Osteocyte (in vitro differentiated cells): ENCODE measurements at regions not wholly inside any gene's neighbourhood (a gene's known extent, or its start where the extent isn't known, plus 50 kb on each side); places are given as distances from the start of the nearest gene placed in this dataset.

Source experiments
- DNase-seq: peaks from one replicate; pipeline ENCODE4 v3.0.0; 2021; ENCODE audit warnings: mixed read lengths; ENCODE audit not compliant: unreplicated experiment; ENCODE audit errors: extremely low spot score
- H3K27ac Mint-ChIP-seq: one replicate; pipeline ENCODE4 v1.8.0; 2021; ENCODE audit warnings: mild to moderate bottlenecking, mixed read lengths; ENCODE audit not compliant: unreplicated experiment
- H3K27me3 Mint-ChIP-seq: one replicate; pipeline ENCODE4 v1.8.0; 2021; ENCODE audit warnings: mixed read lengths; ENCODE audit not compliant: unreplicated experiment
- H3K36me3 Mint-ChIP-seq: one replicate; pipeline ENCODE4 v1.8.0; 2021; ENCODE audit warnings: mixed read lengths; ENCODE audit not compliant: unreplicated experiment
- H3K4me1 Mint-ChIP-seq: one replicate; pipeline ENCODE4 v1.8.0; 2021; ENCODE audit warnings: mixed read lengths; ENCODE audit not compliant: unreplicated experiment
- H3K4me3 Mint-ChIP-seq: one replicate; pipeline ENCODE4 v1.8.0; 2021; ENCODE audit warnings: mild to moderate bottlenecking, moderate library complexity, mixed read lengths; ENCODE audit not compliant: unreplicated experiment
- H3K9me3 Mint-ChIP-seq: one replicate; pipeline ENCODE4 v1.8.0; 2021; ENCODE audit warnings: mixed read lengths; ENCODE audit not compliant: unreplicated experiment
- CTCF ChIP-seq: fragments of 200-600 bp; sonication (generic); IDR thresholded peaks from 2 replicates; pipeline ENCODE4 v1.5.0; 2021; ENCODE audit warnings: antibody characterized with exemption, mild to moderate bottlenecking, moderate library complexity

GRCh38 chr1:71184410-71184809 is 103.6 kb upstream of the ZRANB2 start:
- no peaks in the 10 kb centered on the region for H3K4me1 Mint-ChIP-seq
- no peaks in the 10 kb centered on the region for H3K9me3 Mint-ChIP-seq
- no peak for TF ChIP-seq CTCF
- H3K27ac Mint-ChIP-seq: no peak overlapping the region
- DNase-seq: no peak
- no peaks in the 10 kb centered on the region for H3K27me3 Mint-ChIP-seq
- H3K36me3 Mint-ChIP-seq: no peaks in the 10 kb centered on the region
- H3K4me3 Mint-ChIP-seq: no peak overlapping the region

GRCh38 chr1:71179997-71180396 is 99.2 kb upstream of the ZRANB2 start:
- TF ChIP-seq CTCF: no peak
- H3K4me1 Mint-ChIP-seq: no peaks in the 10 kb centered on the region
- H3K27ac Mint-ChIP-seq: no peak overlapping the region
- DNase-seq: no peak
- no peaks in the 10 kb centered on the region for H3K36me3 Mint-ChIP-seq
- H3K27me3 Mint-ChIP-seq: peaks cover 2% of the 10 kb centered on the region
- H3K4me3 Mint-ChIP-seq: no peak overlapping the region
- no peaks in the 10 kb centered on the region for H3K9me3 Mint-ChIP-seq

- Mint-ChIP-seq H3K36me3 (no peaks in the 10 kb centered on the region), H3K9me3 (no peaks in the 10 kb centered on the region), H3K4me3 (no peak overlapping the region), H3K27ac (no peak overlapping the region), H3K27me3 (no peaks in the 10 kb centered on the region), H3K4me1 (no peaks in the 10 kb centered on the region)
- TF ChIP-seq CTCF: no peak
- no peak for DNase-seq
These were observed 90.1 kb upstream of the ZRANB2 start for GRCh38 chr1:71170925-71171324.

GRCh38 chr1:71167505-71167904 is 86.7 kb upstream of the ZRANB2 start:
- DNase-seq: no peak
- Mint-ChIP-seq H3K27me3 (no peaks in the 10 kb centered on the region), H3K4me1 (no peaks in the 10 kb centered on the region), H3K9me3 (no peaks in the 10 kb centered on the region), H3K36me3 (no peaks in the 10 kb centered on the region), H3K4me3 (no peak overlapping the region), H3K27ac (no peak overlapping the region)
- no peak for TF ChIP-seq CTCF

- Mint-ChIP-seq H3K9me3 (no peaks in the 10 kb centered on the region), H3K27ac (no peak overlapping the region), H3K27me3 (no peaks in the 10 kb centered on the region), H3K4me1 (no peaks in the 10 kb centered on the region), H3K36me3 (no peaks in the 10 kb centered on the region), H3K4me3 (no peak overlapping the region)
- TF ChIP-seq CTCF: no peak
- DNase-seq: no peak
These were observed 85.6 kb upstream of the ZRANB2 start for GRCh38 chr1:71166178-71167173.
